Activated CD8-positive, alpha-beta memory T cell treated with anti-CD3 and anti-CD28 coated beads, Interleukin-2, amount 50 U/mL, for 24 hours (primary cell): ENCODE measurements at regions not wholly inside any gene's neighbourhood (a gene's known extent, or its start where the extent isn't known, plus 50 kb on each side); places are given as distances from the start of the nearest gene placed in this dataset.
"Not testable (repeated sequence)": the region's sequence is repeated elsewhere in the genome, so short reads cannot be mapped to it uniquely, and the experiment has no call there.

Experiments
- DNase-seq: peaks from one replicate; pipeline ENCODE4 v3.0.0-alpha.2; 2020; ENCODE audit errors: extremely low read depth

GRCh38 chr18:47728921-47729320 is 201.5 kb downstream of the SMAD2 start:
- no peak for DNase-seq

GRCh38 chr18:47727409-47727808 is 203.1 kb downstream of the SMAD2 start:
- DNase-seq, result no peak

DNA sequence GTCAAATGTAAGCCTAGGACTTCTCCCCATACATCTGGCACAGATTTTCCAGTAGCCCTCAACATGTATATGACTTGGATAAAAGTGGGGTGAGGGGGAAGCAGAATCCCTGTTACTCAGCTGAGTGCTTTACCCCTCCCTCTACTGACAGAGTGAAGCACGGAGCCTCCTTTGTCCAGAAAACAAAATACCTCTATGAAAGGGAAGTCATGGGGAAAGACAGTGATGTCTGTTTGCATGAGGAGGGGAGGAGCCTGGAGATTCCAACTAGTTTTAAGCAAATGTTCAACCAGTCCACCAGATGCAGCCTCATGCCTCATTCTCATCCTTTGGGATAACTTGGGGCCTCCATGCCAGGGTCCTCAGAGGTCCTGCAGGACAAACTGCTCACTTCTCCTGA is 203.9 kb downstream of the SMAD2 start:
- no peak for DNase-seq

DNA sequence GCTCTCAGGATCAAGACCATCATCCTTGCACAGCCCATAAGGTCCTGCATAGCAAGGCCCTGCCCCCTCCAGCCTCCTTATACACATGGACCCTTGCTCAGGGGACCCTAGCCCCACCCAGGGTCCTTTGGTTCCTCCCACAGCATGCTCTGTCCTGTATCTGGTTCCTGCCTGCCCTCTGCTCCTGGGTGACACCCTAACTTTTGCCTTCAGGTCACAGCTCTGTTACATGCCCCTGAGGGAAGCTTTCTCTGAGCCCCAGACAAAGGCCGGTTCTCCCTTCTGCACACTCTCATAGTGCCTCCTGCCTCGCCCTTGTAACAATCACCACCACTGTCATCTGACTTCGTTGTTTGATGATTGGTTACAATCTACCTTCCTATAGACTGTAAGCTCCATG is 204.8 kb downstream of the SMAD2 start:
- DNase-seq, result no peak

- no peak for DNase-seq
Observed at GRCh38 chr18:47724186-47724975, 206.1 kb downstream of the SMAD2 start.

DNA sequence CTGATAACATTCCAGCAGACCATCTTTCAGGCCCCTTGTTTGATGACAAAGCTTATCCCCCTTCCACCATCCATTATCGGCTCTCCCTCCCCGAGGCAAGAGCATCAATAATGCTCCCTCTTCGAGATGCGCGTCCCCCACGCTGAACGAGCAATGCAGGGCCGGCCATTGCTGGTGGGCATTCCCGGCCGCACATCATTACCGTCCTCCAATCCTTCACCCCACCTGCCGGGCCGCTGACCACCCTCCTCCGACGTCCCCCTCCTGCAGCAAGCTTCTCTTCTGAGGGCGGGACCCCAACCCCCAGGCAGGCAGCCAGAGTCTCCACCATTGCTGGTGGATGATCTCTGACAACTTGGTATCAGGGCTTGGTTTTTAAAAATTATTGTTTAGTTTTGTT is 208.6 kb downstream of the SMAD2 start:
- DNase-seq, result no peak

GRCh38 chr18:47720741-47721140 is 209.7 kb downstream of the SMAD2 start:
- DNase-seq, result no peak

GRCh38 chr18:47719096-47719780 is 211.2 kb downstream of the SMAD2 start:
- no peak for DNase-seq

DNA sequence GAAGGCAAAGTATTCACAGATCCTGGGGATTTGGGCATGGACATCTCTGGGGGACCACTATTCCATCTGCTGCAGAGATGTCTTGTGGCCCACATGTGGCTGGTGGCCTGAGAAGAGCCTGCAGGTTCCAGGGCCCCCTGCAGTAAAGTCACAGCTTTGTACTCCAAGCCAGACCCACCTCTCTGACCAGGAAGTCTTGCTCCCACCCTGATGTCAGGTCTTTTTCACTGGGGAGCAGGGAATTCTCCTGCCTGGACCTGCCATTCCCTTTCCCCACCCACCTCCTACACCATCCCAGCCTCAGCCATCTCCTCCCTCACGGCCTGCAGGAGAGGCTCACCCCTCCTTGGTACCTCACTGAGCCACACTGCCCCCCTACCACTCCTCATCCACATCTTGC is 211.8 kb downstream of the SMAD2 start:
- DNase-seq, result no peak

DNA sequence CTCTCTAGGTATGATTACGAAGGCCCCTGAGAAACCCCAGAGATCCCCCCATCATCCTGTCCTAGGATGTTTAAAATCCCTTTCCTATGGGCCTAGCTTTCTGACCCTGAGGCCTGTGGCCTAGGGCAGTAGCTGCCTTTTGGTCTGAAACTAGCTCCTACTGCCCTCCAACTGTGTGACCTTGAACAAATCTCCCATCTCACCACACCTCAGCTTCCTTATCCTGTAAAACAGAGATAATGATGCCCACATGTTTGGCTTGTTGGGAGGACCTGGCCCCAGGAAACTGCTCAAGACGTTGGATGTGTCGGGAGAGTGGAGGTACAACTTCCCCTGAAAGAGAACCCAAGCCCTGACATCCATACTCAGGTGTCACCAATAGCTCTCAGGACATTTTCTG is 213.2 kb downstream of the SMAD2 start:
- DNase-seq, result no peak

DNA sequence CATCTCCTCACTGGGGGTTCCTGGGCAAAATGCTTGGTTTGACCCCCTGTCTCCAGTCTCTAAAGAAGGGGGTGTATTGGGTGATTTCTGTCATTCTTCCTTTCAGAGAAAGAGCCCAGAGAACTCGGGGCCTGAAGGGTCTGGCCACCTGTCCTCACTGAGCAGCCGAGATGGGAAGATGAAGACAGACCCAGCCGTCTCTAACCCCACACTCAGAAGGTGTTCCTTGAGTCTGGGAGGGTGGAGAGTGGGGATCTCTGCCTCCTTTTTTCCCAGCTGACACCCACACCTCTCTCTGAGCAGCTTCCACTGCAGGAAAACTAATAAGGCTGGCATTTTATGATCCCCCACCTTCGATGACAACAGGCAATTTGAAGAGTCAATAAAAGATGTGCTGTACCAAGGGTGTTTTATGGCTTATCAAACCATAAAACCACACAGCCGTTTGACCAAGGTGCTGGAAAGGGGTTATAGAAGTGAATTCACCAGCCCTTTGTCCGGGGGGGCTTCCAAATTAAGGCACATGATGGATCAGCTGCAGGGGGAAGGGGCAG is 213.8 kb downstream of the SMAD2 start:
- no peak for DNase-seq

GRCh38 chr18:47710451-47710850 is 220.0 kb downstream of the SMAD2 start:
- no peak for DNase-seq

GRCh38 chr18:47709556-47709955 is 220.9 kb downstream of the SMAD2 start:
- DNase-seq, result no peak

DNA sequence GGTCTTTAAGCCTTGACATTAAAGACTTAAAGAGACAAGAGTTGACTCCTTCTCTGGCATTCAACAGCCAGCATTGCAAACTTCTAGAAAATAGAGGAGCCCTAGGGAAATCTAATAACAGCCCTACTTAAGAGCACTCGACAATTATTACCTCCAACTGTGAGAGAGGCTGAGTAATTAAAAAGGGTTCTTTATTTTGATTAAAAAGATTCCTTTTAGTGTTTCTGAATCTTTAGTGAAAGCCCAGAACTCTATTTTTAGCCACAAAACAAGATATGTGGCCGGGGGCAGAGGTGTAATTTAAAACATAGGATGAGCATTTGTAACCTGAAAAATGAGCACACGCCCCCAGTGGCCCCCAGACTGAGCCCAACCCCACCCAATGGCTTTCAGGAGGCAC is 222.3 kb downstream of the SMAD2 start:
- no peak for DNase-seq

GRCh38 chr18:47701134-47701533 is 229.3 kb downstream of the SMAD2 start:
- no peak for DNase-seq

- no peak for DNase-seq
Observed at GRCh38 chr18:47696870-47697269, 233.6 kb downstream of the SMAD2 start.

DNA sequence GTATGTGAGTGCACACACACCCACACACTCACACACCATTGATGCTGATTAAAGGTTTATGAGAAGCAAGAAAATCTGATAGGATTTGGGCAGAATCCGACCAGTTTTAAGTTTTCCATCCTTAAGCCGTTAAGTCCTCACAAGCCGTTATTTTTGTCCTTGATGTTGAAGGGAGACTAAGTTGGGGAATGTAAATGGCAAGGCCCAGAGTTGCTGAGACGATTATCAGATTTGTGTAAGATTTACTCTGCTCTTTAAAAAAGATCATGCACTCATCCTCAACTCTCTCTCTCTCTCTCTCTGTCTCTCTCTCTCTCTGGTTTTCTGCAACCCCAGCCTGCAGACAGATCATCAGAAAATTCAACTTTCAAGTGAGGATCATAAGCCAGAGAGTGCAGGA is 238.8 kb downstream of the SMAD2 start:
- DNase-seq, result no peak

- DNase-seq, result not testable (repeated sequence)
Observed at GRCh38 chr18:47690778-47691177, 239.7 kb downstream of the SMAD2 start.

DNA sequence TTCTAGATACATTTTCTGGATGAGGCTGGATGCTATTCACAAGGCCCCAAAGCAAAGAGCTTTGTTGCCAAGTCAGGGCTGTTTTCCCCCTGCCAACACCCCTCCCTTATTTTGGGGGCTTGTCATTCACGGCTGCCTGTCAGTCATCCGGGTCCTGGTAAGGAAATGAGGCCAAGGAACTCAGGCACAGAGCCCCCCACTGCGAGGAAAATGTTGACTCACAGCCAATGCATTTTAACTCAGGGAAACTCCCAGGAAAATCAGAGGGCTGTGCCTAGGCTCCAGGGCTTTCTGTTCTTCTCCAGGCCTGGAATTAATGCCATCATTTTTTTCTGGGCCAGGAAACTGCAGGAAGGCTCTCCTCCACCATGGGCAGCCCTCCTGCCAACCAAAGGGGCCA is 241.1 kb downstream of the SMAD2 start:
- DNase-seq, result no peak

- DNase-seq, result no peak
Observed at GRCh38 chr18:47686806-47687205, 243.7 kb downstream of the SMAD2 start.

DNA sequence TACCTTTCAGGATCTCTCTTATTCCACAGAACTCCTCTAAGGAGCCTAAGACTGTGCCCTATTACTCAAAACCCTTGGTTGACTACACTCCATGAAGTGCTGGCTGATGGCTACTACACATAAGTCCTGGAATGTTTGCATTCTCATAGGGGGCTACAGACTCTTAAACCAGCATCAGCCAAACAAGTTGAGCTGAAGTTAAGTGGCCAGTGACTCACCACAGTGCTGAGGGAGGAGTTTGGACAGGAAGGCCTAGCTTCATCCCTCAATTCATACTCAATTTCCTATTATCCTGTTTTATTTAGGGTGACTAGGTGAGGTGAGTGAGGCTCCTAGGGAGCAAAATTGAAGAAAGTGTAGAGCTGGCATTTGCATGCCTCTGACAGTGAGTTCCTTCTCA is 246.7 kb downstream of the SMAD2 start:
- DNase-seq, result no peak

GRCh38 chr18:47682876-47683275 is 247.6 kb downstream of the SMAD2 start:
- DNase-seq, result no peak

- DNase-seq, result no peak
Observed at GRCh38 chr18:47680488-47680887, 250.0 kb downstream of the SMAD2 start.
